HPDE6-E6E7 (cell line): ENCODE measurements at regions not wholly inside any gene's neighbourhood (a gene's known extent, or its start where the extent isn't known, plus 50 kb on each side); places are given as distances from the start of the nearest gene placed in this dataset.

Experiments
- DNase-seq: peaks from one replicate; pipeline ENCODE4 v3.0.0; 2011; ENCODE audit warnings: missing footprints; ENCODE audit errors: extremely low spot score

DNA sequence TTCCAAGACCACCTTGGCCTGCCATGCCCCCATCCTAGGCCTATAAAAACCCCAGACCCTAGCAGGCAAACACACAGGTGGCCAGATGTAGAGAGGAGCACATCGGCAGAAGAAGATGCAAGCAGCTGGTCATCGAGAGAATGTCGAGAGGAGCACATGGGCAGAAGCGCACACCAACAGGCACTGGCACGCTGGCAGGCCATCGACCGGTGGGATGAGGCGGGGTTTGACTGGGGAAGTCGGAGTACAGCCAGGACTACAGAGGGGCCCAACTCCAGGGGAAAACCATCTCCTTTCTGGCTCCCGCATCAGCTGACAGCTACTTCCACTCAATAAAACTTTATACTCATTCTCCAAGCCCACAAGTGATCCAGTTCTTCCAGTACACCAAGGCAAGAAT, 283.1 kb upstream of the RGMB start:
- DNase-seq = no peak

DNA sequence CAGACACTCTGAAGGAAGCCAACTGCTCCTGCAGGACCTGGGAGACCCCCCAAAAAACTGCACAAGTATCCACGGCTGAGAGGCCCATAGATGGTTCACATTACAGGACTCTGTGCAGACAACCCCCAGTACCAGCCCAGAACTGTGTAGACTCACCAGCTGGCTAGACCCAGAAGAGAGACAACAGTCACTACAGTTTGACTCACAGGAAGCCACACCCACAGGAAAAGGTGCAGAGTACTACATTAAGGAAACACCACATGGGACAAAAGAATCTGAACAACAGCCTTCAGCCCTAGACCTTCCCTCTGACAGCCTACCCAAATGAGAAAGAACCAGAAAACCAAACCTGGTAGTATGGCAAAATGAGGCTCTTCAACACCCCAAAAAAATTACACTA, 281.2 kb upstream of the RGMB start:
- DNase-seq = no peak

DNA sequence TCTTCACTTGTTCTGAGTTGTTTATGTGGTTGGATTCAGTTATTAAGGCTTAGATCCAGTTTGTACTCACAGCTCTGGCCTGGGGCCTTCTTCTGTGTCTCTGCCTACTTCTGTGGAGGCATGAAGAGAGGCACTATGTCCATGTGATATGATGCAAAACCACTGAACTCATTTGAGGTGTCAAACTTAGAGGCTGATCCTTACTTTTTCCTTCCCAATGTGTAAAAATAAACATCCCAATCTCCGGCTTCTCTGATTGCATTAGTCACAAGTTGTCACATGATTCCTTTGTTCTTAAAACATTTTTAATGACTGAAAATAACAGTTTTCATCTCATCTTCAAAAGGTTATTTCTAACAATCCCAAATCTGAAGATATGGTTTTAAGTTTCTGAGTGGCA, 276.0 kb upstream of the RGMB start:
- DNase-seq = no peak

DNA sequence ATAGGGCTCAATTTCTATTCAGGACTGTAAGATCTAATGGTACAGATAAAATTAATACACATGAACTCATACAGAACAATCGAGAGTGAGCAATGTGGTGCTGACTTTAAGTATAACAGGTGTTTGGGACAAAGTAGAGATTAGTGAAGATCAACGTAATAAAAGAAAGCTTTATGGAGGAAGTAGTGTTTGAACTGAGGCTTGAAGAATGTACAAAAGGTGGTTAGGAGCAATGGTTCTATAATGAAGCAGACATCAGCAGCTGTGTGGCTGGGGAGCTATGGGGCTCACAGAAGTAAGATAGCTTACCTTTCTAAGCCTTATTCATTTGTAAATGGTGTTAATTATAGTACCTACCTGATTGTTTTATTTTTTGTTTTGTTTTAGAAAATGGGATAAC, 275.4 kb upstream of the RGMB start:
- DNase-seq = no peak

DNA sequence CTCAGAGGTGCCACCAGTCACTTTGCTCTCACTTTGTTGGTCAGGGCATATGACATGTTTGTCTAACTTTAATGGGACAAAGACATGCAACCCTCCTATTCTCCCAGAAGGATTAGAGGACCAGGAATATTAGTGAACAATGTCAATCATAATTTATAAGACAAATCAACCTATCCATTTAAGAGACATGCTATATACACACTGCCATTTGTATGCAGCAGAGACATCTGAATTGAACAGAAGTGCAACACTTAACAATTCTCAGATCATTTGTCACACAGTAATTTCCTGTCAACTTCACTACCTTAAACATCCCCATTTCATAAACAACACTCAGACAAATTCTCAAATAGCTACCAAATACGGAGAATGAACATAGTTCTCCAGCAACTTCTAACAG, 273.6 kb upstream of the RGMB start:
- no peak for DNase-seq

DNA sequence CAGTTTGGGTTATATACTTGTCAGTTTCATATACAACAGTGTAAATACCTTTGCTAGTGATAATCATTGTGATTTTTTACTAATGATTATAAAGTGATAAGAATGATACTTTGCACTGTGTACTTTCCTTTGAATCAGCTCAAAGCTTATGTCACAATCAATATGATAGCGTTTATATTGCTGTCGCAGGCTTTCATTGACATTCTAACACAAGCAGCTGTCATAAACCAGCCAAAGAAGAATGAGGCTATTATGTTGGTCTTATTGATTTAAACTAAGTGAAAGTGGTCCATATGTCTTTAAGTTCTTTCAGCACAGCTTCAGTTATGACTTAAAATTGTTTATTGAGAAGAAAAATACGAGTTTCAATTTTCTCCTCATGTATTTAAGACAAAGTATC, 272.7 kb upstream of the RGMB start:
- no peak for DNase-seq

DNA sequence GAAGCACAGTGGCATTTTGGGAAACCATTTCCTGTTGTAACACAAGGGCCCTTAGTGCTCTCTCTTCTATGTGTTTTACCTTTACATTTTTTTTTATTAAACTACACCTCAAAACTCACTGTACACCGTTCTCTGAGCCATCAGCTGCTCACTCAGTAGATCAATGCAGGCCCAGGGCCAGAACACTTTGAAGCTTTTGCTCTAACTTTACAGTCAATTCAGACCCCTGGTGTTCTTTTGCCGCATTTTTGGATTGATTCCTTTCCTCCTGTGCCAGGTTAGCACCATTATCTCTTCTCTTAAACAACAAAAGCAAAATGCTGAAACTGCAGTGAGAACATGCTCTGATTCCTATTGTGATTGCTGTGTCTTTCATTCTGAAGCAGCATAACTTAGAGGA, 269.8 kb upstream of the RGMB start:
- no peak for DNase-seq

DNA sequence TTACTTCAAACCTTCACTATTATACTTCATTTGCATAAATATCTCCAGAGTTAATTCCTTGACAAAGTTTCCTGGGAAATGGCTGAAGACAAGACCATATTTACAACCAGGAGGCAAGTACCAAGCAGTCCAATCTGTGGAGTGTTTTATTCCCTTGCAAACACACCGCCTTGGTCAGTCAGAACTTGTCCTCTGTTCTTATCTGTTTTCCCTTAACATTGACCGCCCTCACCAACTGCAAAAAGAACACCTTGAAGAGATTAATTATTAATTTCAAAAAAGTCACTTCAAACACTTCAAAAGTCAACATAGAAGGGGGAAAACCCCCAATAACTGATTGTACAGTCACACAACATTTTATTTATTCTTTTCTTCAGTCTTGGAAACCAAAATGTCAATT, 269.0 kb upstream of the RGMB start:
- no peak for DNase-seq

DNA sequence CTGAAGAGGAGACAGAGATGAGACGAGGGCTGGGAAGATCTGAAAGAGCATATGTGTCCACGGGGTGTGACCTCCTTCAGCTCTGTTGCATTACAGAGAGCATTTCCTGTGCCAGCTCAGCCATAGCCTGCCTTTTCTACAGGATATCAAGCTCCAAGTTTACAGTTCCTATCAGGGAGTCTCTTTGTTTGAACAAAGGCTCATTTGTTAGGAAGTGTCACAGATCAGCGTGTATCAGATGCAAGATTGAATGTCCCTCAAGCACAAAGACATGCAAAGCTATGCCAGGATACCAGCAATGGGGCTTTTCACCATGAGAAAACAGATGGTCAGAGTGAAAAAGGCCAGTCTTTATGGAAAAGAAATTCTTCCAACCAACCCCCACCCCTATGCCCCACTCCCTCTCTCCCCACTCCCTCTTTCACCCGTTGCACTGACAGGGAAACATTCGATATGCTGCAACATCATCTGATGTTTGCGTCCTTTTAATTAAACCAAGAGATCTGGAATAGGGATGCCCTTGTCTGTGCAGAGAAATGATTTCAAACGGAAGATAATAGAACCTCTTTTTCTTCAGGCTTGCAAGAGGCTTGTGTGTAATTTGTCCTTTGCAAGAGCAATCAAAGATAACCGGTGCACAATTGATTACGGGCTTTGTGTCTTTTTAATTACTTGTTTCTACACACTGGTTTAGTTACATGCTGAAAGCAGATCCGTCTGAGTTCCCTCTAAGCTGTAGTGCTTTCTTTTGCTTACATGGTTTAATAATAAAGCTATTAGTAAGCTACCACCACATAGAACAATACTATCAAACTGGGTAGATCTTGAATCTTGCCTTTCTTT, 263.1 kb upstream of the RGMB start:
- no peak for DNase-seq

DNA sequence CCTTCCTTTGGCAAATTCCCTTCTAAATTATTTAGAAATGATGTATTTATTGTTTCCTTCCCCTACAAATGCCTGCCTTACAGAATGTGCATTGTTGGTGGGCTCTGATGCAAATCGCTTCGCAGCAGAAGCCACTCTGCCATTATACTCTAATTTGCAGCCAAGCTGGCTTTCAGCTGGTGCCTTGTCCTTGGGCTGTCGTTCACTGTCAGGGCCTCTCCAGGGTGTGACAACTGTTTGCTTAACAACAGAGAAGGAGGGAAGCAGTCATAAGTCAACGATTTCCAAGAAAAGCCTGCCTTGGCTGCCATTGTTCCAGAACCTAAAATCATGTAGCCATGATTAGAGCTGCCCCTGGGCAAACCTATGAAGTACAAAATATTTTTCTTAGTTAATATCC, 260.1 kb upstream of the RGMB start:
- no peak for DNase-seq

DNA sequence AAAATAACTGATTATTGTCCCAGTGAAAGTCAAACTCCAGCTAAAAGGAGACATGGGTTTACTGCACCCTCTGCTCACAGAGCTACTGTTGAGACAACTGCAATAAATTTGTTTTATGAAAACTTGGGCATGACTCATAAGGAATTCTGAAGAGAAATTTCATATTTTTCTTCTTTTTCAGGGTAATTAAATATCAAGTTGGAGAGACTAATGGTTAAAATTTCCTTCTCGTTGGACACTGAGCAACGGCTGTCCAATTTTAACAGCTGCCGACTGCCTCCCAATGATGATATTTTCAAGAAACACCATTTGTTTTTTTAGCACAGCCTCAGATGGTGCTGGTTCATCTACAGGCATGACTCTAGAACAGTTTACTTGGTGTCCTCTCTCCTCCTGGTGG, 259.2 kb upstream of the RGMB start:
- DNase-seq = no peak

DNA sequence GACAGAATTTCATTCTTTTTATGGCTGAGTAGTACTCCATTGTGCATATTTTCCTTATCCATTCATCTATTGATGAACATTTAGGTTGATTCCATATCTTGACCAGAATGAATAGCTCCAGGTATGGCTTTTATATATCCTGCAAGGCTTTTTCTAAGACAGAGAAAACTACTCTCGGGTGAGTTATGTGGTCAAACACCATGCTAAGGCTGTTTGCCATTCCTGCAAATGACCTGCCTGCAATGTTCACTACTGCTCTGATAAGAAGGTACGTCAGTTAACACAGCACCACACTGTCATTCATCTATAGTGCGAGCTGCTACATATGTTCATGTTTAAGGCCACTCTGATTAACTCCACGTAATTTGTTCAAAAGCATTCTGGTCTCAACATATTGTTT, 256.8 kb upstream of the RGMB start:
- DNase-seq = no peak

DNA sequence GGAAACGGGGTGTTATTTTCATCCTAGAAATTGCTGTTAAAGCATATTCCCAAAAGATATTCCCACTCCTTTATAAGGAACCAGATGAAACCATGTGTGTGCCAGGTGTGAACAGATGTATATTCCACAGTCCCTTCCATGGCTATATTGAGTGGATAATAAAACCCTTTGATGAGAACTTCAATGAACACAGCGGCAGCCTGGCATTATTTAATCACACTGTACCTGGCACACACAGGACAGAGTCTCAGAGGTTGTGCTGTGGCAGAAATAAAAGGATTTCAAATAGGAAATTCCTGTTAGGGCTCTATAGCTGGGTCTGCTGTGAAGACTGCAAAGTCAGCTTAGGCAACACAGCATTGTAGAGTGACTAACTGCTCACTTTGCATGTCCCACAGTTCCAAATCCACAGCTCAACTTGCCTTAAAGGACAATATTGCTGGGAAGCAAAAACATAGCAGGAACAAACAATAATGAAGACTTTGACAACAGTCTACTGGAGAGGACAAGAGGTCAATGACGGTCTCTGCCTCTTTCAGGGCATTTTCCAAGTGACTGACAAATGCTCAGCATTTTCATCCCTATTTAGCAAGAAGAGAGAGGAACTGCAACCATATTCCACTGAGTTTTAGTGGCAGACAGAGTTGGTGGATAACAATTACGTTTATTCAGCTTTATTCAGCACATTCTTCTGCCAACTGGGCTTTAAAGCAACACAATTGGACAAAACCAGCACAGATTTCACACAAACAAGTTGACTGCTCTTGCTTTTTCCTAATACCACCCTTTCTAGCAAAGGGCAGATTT, 255.7 kb upstream of the RGMB start:
- no peak for DNase-seq

DNA sequence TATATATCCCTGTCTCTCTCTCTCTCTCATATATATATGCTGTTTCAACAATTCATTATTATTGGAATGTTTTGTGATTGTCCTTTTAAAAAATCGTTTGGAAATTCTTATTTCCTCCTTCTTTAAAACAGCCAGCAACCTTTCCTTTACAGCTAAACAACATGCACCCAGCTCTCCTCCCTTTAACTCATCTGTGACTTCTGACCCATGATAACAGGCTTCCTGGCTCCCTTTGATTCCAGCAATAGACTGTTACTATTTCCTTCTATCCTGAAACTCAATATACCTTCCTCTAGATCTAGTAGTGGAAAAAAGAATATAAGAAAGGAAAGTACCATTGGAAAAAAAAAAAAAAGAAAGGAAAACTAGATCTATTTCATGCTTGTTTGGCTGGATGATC, 254.7 kb upstream of the RGMB start:
- DNase-seq = no peak

DNA sequence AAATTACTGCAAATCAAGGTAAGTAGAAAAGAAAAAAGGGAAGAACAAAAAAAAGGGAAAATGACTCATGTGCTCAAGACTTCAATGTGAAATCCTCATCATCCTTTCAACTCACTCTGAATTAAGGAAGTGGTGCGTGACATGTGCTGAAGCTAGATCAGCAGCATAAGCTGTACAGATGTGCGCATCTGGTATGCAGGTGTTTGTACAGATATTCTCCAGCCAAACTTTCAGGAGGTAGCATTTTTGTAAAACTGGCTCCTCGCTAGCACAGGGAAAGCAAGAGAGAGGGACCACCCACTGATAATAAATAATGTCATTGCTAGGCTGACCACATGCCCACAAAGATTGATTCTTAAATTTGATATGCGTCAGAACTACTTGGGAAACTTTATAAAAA, 253.9 kb upstream of the RGMB start:
- no peak for DNase-seq

DNA sequence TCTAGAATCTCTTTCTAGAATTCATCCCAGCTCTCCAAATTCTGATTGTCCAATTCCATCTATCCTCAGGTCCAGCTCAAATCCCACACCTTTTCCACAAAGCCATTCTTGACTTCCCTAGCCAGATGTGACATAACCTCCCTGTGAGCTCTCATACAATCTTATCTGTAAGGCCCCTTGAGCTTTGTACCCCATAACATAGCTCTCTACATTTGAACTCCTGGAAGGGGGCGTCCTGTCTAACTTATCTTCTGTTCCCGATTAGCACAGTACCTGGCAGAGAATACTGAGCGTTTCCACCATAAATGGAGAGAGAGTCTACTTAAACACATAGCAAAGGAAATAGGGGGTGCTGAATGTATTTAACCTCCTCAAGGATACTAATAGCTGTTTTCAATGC, 251.6 kb upstream of the RGMB start:
- DNase-seq = no peak

DNA sequence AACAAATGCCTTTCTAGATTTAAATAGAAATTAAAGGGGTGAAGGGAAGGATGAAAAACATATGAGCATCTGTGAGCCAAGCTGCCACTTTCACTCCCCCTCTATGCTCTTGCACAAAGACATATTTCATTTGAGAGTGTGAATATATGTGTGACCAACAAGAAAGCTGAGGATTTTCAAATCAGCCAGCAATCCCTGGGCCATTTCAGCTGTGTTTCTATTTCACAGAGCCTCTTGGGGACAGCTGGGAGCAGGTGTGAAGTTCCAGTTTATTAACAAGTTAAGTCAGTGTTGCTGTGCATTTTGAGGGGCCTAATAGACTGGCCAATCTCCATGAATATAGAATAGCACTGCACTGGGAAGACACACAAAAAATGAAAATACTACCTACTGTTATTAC, 248.7 kb upstream of the RGMB start:
- DNase-seq = no peak

DNA sequence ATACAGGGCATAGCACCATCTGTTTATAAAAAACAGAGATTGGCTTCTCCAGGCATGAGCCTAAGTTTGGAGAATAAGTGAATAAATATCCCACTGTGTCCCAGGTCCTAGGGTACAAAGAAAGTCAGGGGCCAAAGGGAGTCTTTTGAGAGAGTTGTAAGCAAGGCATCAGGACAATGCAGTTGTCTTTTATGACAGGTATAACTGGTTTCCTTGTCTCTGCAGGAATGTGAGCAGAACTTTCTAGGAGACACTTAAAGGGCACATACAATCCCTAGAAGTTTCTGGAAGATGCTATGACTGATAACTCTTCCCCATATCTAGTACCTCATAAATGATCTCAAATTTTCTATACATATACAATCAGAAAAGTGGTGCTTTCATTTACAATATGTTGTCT, 245.6 kb upstream of the RGMB start:
- no peak for DNase-seq

DNA sequence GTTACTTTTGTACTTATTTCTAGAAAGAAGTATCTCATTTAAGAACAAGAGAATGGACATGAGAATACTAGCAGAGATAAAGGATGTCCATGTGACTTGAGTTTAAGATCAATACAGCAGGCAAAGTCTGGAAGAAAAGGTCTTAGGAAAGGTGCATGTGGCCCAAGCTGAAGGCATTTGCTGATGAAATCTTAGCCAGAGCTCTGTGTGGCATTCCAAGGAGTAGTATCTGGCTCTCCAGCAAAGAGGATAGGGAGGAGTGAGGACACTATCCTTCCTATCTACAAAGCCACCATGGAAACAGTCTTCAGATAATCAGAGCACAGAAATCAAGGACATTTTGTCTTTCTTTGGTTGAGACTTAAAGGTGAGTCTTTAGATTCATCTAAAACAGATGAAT, 244.1 kb upstream of the RGMB start:
- DNase-seq = no peak

DNA sequence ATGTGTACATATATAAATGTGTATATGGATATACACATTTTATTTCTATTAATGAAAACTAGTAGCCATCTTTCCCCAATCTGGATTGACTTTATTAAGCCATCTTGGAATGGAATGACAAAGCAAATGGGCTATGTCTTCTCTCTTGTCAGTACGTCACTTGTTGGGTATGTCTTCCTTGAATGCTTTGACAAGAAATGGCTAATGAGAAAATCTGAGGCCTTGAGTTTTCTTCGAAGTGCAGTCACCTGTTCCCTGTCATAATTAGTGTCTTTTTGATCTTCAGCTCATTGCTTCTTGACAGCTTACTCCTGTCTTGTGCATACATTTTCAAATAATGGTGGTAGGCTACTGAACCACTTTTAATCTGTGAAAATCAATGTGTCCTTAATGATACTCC, 243.2 kb upstream of the RGMB start:
- no peak for DNase-seq

DNA sequence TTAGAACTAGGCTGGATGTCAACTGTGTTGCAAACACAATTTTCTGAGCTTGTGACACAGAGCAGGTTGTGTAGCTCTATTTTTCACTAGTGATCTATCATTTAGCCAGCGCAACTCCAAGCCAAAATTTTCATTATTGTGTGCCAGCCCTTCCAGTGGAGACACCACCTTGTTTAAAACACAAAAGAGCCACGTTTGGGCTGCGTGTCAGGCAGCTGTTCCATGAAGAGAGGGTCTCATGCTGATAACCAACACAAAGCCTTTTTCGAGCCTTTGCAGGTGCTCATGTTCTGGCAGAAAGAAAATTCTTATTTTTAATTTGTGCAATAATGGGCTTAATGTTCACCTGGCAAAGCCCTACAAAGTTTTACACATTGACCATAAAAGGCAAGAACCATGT, 237.6 kb upstream of the RGMB start:
- no peak for DNase-seq

DNA sequence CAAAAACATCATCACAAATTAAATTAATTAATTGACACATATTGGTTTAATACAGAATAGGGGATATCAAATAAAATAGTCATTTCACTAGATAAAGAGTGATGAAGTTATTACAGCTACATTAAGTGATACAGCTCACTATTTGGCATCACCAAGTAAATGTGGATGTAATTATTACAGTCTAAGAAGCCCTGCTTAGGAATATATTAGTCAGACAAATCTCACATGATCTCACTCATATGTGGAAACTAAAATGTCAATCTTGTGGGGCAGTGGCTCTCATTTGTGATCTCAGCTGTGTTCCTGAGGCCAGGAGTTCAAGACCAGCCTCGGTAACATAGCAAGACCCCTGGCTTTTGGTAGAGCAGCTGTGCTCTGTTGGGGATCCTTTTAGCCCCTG, 233.4 kb upstream of the RGMB start:
- DNase-seq = no peak

DNA sequence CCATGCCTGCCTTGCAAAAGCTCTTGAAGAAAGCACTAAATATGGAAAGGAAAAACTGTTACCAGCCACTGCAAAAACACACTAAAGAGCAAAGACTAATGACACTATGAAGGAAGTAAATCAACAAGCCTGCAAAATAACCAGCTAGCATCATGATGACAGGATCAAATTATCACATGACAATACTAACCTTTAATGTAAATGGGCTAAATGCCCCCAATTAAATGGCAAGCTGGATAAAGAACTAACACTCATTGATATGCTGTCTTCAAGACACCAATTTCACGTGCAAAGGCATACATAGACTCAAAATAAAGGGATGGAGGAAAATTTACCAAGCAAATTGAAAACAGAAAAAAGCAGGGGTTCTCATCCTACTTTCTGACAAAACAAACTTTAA, 231.8 kb upstream of the RGMB start:
- no peak for DNase-seq
